HG03342 (cell line): ENCODE measurements at regions not wholly inside any gene's neighbourhood (a gene's known extent, or its start where the extent isn't known, plus 50 kb on each side); places are given as distances from the start of the nearest gene placed in this dataset.
A peak's percentile ranks its signal among the peaks of the same experiment; 100 is the strongest.
"Not testable (repeated sequence)": the region's sequence is repeated elsewhere in the genome, so short reads cannot be mapped to it uniquely, and the experiment has no call there.

ENCODE experiments used
- ATAC-seq: cut with Tn5 transposase; IDR thresholded peaks from one replicate; pipeline ENCODE4 v1.9.1; 2021; ENCODE audit warnings: mild to moderate bottlenecking, moderate library complexity; ENCODE audit not compliant: unreplicated experiment

GRCh38 chr1:192418552-192419285 lies 101.9 kb downstream of the RGS21 start:
- no peak for ATAC-seq

GRCh38 chr1:192430644-192431043 lies 113.9 kb downstream of the RGS21 start:
- ATAC-seq, result no peak

GRCh38 chr1:192435704-192436103 lies 118.9 kb downstream of the RGS21 start:
- no peak for ATAC-seq

- no peak for ATAC-seq
These were observed 119.8 kb downstream of the RGS21 start for GRCh38 chr1:192436441-192437078.

- no peak for ATAC-seq
These were observed 121.9 kb downstream of the RGS21 start for GRCh38 chr1:192438737-192439136.

- ATAC-seq, result no peak
These were observed 122.7 kb downstream of the RGS21 start for GRCh38 chr1:192439373-192440025.

- no peak for ATAC-seq
These were observed 124.7 kb downstream of the RGS21 start for GRCh38 chr1:192441492-192441891.

GRCh38 chr1:192442736-192443135 lies 125.9 kb downstream of the RGS21 start:
- no peak for ATAC-seq

- no peak for ATAC-seq
These were observed 126.8 kb downstream of the RGS21 start for GRCh38 chr1:192443616-192444015.

- ATAC-seq, result no peak
These were observed 128.4 kb downstream of the RGS21 start for GRCh38 chr1:192445241-192445640.

- peak; percentile 70 for ATAC-seq
These were observed 129.2 kb downstream of the RGS21 start for GRCh38 chr1:192445839-192446489.

- ATAC-seq, result no peak
These were observed 127.5 kb upstream of the RGS1 start for GRCh38 chr1:192448026-192448578.

GRCh38 chr1:192453360-192453992 lies 122.1 kb upstream of the RGS1 start:
- no peak for ATAC-seq

GRCh38 chr1:192459467-192459866 lies 116.1 kb upstream of the RGS1 start:
- ATAC-seq, result no peak

- no peak for ATAC-seq
These were observed 113.9 kb upstream of the RGS1 start for GRCh38 chr1:192461684-192462083.

- no peak for ATAC-seq
These were observed 113.0 kb upstream of the RGS1 start for GRCh38 chr1:192462616-192463015.

GRCh38 chr1:192463661-192464060 lies 111.9 kb upstream of the RGS1 start:
- no peak for ATAC-seq

GRCh38 chr1:192465221-192465620 lies 110.4 kb upstream of the RGS1 start:
- not testable (repeated sequence) for ATAC-seq

- ATAC-seq, result no peak
These were observed 101.4 kb upstream of the RGS1 start for GRCh38 chr1:192474080-192474683.

- no peak for ATAC-seq
These were observed 100.2 kb upstream of the RGS1 start for GRCh38 chr1:192475329-192475728.
